HFFc6 (cell line): ENCODE measurements at regions not wholly inside any gene's neighbourhood (a gene's known extent, or its start where the extent isn't known, plus 50 kb on each side); places are given as distances from the start of the nearest gene placed in this dataset.

Experiments used
- DNase-seq: peaks from one replicate; pipeline ENCODE4 v3.0.0-alpha.2; 2018
- H3K27ac Mint-ChIP-seq: 2 replicates; pipeline ENCODE4 v1.8.0; 2020; ENCODE audit warnings: mild to moderate bottlenecking, mixed read lengths
- H3K27me3 Mint-ChIP-seq: 2 replicates; pipeline ENCODE4 v1.8.0; 2021; ENCODE audit warnings: mild to moderate bottlenecking, moderate library complexity, mixed read lengths; ENCODE audit not compliant: insufficient read depth
- H3K36me3 Mint-ChIP-seq: 2 replicates; pipeline ENCODE4 v1.8.0; 2021; ENCODE audit warnings: low read depth, mixed read lengths
- H3K4me1 Mint-ChIP-seq: 2 replicates; pipeline ENCODE4 v1.8.0; 2020; ENCODE audit warnings: low read depth, mixed read lengths
- H3K4me3 Mint-ChIP-seq: 2 replicates; pipeline ENCODE4 v1.8.0; 2020; ENCODE audit warnings: mild to moderate bottlenecking, moderate library complexity, mixed read lengths
- H3K9me3 Mint-ChIP-seq: 2 replicates; pipeline ENCODE4 v1.8.0; 2020; ENCODE audit warnings: mild to moderate bottlenecking, mixed read lengths
- TF ChIP-seq, protein P1 (sequence below): fragments of 200-600 bp; sonication (generic); IDR thresholded peaks from 2 replicates; pipeline ENCODE4 v1.5.0; 2021; ENCODE audit warnings: antibody characterized with exemption, mild to moderate bottlenecking

DNA sequence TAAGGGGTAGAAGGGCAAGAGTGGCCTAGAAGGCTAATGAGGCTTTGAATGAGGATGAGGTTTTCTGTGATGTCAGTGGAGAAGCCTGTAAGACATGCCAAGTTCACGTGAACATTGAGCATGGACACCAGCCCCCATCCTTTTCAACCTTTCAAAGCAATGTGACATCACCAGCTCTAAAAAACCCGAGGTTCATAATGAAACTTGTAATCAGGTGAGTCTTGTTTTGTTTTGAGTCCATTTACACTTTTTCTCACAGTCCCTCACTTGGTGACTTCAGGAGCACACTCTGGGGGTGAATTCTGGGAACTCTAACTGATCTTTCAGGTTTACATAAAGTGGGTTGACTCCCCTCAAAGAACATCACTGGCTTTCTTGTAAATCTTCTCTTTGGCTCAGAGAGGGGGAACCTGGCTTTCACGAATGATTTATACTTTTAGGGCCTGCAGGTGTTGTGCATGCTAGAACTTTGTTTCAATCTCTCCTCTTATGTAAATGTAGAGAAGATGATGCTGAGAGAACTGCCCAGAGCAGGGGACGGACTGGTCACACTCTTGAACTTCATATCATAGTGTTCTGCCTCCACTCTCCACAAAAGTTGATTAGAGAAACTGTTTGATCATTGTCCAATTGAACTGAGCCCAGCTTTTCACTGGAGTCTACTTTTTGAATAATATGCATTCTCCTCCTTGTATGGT, 224.7 kb upstream of the SATB1 start:
- no peak overlapping the region for H3K27ac Mint-ChIP-seq
- TF ChIP-seq, protein P1, sequence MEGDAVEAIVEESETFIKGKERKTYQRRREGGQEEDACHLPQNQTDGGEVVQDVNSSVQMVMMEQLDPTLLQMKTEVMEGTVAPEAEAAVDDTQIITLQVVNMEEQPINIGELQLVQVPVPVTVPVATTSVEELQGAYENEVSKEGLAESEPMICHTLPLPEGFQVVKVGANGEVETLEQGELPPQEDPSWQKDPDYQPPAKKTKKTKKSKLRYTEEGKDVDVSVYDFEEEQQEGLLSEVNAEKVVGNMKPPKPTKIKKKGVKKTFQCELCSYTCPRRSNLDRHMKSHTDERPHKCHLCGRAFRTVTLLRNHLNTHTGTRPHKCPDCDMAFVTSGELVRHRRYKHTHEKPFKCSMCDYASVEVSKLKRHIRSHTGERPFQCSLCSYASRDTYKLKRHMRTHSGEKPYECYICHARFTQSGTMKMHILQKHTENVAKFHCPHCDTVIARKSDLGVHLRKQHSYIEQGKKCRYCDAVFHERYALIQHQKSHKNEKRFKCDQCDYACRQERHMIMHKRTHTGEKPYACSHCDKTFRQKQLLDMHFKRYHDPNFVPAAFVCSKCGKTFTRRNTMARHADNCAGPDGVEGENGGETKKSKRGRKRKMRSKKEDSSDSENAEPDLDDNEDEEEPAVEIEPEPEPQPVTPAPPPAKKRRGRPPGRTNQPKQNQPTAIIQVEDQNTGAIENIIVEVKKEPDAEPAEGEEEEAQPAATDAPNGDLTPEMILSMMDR, result no peak

DNA sequence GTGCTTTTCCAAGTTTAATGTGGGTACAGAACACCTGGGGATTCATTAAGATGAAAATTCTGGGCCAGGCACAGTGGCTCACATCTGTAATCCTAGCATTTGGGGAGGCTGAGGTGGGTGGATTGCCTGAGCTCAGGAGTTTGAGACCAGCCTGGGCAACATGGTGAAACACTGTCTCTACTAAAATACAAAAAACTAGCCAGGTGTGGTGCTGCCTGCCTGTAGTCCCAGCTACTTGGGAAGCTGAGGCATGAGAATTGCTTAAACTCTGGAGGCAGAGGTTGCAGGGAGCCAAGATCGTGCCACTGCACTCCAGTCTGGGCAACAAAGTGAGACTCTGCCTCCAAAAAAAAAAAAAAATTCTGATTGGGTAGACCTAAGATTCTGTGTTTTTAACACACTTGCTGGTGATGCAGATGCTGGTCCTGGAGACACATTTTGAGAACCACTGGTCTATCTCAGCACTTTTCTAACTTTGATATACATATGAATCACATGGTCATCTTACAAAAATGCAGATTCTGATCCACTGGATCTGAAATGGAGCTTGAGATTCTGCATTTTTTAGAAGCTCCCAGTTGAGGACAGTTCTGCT, 223.8 kb upstream of the SATB1 start:
- no peak overlapping the region for H3K4me3 Mint-ChIP-seq
- no peaks in the 10 kb centered on the region for H3K27me3 Mint-ChIP-seq
- peaks cover 59% of the 10 kb centered on the region for H3K9me3 Mint-ChIP-seq
- no peaks in the 10 kb centered on the region for H3K4me1 Mint-ChIP-seq
- no peak overlapping the region for H3K27ac Mint-ChIP-seq
- TF ChIP-seq, protein P1, result no peak
- DNase-seq, result no peak
- no peaks in the 10 kb centered on the region for H3K36me3 Mint-ChIP-seq

More for the DNA sequence above, 224.7 kb upstream of the SATB1 start:
- no peak for DNase-seq
- Mint-ChIP-seq H3K4me3 (no peak overlapping the region), H3K36me3 (no peaks in the 10 kb centered on the region), H3K9me3 (peaks cover 65% of the 10 kb centered on the region), H3K27me3 (no peaks in the 10 kb centered on the region), H3K4me1 (no peaks in the 10 kb centered on the region)

DNA sequence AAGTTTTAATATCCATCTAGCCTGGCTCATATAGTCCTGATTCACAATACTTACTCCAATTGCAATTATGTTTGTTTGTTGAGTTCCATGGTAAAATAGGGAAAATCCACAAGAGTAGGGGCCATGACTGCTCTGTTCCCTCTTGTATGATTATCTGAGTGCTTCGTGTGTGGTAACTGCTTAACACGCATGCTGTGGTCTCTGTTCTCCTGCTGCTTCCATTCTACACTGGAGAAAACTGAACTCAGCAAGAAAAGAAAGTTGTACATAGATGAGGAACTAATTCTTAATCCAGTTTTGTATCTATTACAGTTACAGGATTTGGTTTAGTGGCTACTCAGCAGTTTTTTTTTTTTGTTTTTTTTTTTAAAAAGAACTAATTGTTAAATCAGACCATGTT, 223.0 kb upstream of the SATB1 start:
- Mint-ChIP-seq H3K9me3 (peaks cover 61% of the 10 kb centered on the region), H3K27ac (no peak overlapping the region), H3K27me3 (no peaks in the 10 kb centered on the region), H3K36me3 (no peaks in the 10 kb centered on the region), H3K4me1 (no peaks in the 10 kb centered on the region), H3K4me3 (no peak overlapping the region)
- TF ChIP-seq, protein P1, result no peak
- no peak for DNase-seq

DNA sequence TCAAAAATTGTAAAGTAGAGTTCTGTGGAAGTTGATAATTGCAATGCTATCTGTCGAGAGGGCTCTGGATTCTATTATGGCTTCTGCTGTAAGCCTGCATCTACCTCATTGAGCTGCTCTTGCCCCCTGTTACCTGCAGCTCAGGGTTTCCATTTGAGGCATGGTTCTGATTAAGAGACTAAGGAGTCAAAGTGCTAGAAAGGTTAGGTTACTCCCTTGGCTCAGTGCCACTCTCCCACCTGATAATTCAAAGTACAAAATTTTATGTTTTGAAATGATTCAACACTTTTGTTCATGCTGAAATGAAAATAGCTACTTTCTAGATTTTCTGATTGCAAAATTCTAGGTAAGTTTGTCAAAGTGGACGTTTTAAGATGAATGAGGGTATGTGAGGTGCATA, 220.5 kb upstream of the SATB1 start:
- TF ChIP-seq, protein P1, result no peak
- DNase-seq, result no peak
- H3K27ac Mint-ChIP-seq, result no peak overlapping the region

GRCh38 chr3:18643281-18643680, 218.1 kb upstream of the SATB1 start:
- DNase-seq, result no peak
- TF ChIP-seq, protein P1, result no peak
- H3K36me3 Mint-ChIP-seq, result 0 out of 2 replicates have a peak, but pooled peaks cover 7% of the 10 kb centered on the region
- no peaks in the 10 kb centered on the region for H3K4me1 Mint-ChIP-seq
- no peak overlapping the region for H3K27ac Mint-ChIP-seq
- H3K4me3 Mint-ChIP-seq, result no peak overlapping the region
- H3K9me3 Mint-ChIP-seq, result peaks cover 57% of the 10 kb centered on the region
- no peaks in the 10 kb centered on the region for H3K27me3 Mint-ChIP-seq

More for the DNA sequence above, 220.5 kb upstream of the SATB1 start:
- H3K4me1 Mint-ChIP-seq, result no peaks in the 10 kb centered on the region
- H3K36me3 Mint-ChIP-seq, result 0 out of 2 replicates have a peak, but pooled peaks cover 2% of the 10 kb centered on the region
- H3K4me3 Mint-ChIP-seq, result no peak overlapping the region
- H3K9me3 Mint-ChIP-seq, result peaks cover 59% of the 10 kb centered on the region
- H3K27me3 Mint-ChIP-seq, result no peaks in the 10 kb centered on the region
